Globus pallidus (tissue), 1 donor: ENCODE measurements at regions not wholly inside any gene's neighbourhood (a gene's known extent, or its start where the extent isn't known, plus 50 kb on each side); places are given as distances from the start of the nearest gene placed in this dataset.
A peak's percentile ranks its signal among the peaks of the same experiment; 100 is the strongest.
"Not testable (repeated sequence)": the region's sequence is repeated elsewhere in the genome, so short reads cannot be mapped to it uniquely, and the experiment has no call there.

Experiments
- DNase-seq: peaks from one replicate; pipeline ENCODE4 v3.0.0-alpha.2; 2015; ENCODE audit warnings: low spot score

DNA sequence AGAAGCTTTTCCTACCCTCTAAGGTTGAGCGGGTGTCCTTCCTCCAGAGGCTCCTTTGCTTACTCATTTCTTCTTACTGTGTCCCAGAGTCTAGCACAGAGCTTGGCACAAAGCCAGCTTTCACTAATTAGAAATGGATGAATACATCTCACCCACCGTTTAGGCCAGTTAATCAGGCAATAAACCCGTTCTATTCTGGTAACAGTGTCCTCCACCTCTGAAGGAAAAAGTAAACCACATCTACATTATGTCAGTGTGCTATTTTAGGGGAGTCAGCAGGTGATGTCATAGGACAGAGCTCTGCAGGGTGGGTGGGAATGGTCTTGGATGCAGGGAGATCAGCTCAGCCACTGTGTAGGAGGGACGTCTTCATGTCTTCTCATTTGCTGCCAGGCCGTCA lies 109.2 kb downstream of the OSTF1 start:
- no peak for DNase-seq

DNA sequence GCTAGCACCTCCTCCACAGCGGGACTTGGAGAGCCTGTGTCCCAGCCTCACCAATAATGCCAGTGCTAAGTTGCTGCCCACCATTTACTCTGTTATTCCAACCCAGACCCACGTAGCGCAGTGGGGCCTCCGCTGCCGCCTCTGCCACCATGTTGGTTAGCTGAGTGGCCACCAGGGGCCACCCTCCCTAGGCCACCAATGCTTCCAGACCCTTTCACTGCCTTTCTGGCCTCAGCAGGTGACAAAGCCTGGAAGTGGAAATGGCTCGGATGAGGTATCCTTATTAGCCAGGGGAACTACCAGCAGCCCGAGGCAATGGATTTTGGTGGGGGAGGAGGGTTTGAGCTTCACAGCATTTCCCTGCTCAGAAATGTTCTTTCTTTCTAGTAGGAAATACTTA lies 110.1 kb downstream of the OSTF1 start:
- DNase-seq, result no peak

DNA sequence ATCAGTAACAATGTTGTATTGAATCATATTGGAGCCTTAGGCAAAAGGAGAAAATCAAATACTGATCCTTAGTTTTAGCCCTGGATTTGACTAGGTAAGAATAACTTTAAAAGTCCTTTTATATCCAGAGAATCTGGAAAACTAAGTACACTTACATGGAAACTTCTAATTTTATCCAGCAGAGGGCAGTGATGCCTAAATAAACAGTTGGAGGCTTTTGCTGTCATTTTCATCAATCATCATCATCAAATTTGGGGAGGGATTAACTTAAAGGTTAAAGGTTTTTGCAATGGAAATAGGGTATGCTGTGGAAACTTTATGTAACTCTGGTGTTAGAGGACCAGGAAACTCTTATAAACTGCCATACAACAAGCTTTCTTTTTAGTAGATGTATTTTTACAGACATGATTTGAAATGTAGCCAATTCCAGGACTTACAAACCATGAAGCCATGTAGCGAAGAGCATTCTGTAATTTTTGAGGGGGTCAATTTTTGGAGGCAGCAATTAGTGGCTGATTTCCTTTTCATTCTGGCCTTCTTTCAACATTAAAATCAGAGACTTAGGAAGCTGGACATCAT lies 112.7 kb downstream of the OSTF1 start:
- peak; percentile 35 for DNase-seq

DNA sequence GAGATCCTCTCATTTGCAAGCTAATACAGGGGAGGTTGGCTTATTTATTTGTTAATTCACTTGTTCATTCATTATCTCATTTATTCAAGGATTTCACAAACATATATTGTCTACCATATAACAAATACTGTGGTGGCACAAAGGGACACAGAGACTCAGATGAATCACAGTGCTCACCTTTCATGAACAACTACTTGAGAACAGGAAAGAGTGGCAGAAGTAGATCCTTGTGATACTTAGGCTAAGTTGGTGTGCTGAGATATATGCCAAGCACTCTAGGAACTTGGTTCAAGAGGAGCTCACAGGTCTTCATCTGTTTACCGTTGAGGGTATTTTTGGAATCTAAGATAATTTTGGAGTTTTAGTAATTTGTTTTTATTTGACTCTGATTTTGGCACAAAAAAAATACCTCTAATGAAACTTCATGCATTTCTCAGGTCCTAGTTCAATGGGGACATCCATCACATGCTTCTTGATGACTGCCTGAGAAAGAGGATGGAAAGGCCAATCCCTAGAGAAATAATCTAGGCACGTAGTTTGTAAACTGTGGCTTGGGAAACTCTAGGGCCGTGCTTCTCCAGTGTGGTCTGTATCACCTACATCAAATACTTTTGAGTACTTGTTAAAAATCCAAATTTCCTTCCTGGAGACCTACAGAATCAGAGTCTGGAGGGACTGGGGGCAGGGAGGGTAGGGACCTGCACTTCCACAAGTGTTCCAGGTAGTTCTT lies 113.3 kb downstream of the OSTF1 start:
- no peak for DNase-seq

DNA sequence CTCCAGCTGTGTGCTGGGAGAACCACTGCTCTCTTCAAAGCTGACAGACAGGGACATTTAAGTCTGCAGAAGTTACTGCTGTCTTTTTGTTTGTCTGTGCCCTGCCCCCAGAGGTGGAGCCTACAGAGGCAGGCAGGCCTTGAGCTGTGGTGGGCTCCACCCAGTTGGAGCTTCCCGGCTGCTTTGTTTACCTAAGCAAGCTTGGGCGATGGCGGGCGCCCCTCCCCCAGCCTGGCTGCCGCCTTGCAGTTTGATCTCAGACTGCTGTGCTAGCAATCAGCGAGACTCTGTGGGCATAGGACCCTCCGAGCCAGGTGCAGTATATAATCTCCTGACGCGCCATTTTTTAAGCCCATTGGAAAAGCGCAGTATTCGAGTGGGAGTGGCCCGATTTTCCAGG lies 119.7 kb downstream of the OSTF1 start:
- not testable (repeated sequence) for DNase-seq

DNA sequence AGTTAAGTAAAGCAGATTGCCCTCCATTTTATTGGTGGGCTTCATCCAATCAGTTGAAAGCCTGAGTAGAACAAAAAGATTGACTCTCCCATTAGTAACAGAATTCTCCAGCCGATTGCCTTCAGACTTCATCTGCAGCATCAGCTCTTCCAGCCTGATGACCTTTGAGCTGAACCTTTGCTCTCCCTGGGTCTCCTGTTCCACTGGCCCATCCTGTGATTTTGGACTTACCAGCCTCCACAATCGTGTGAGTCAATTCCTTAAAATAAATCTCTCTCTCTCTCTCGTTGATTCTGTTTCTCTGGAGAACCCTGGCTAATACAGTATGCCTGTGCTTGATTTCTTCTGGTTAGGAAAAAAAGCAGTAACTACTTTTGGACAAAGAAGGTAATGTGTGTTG lies 121.9 kb downstream of the OSTF1 start:
- no peak for DNase-seq

DNA sequence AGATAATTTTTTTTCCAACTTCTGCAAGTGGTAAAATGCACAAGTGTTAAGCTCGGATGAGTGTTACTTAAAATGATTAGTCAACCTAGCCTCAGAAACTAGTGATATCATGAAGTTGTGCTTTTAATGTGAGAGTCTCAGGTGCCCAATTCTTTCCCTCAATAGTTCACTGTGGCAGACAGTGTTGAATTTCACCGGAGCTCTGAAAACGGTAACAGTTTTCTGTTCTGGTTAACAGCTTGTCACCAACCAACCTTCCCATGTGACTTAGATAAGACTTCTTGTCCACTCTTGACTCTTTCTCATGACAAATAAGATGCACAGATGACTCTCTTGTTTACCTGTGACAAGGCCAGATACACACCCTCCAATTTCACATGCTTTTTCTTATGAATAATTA lies 125.5 kb downstream of the OSTF1 start:
- DNase-seq, result no peak

DNA sequence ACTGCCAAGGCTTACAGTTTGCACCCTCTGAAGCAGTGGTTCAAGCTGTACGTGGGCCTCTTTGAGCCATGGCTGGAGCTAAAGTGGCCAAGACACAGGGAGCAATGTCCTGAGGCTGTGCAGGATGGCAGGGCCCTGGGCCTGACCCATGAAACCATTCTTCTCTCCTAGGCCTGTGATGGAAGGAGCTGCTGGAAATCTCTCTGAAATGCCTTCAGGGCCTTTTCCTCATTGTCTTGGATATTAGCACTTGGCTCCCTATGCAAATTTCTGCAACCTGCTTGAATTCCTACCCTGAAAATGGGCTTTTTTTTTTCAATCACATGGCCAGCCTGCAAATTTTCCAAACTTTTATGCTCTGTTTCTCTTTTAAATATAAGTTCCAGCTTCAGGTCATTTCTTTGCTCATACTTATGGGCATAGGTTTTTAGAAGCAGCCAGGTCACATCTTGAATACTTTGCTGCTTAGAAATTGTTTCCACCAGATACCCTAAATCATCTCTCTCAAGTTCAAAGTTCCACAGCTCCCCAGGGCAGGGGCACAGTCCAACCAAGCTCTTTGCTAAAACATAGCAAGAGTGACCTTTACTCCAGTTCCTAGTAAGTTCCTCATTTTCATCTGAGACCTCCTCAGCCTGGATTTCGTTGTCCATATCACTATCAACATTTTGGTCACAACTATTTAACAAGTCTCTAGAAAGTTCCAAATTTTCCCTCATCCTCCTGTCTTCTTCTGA lies 138.3 kb downstream of the OSTF1 start:
- DNase-seq, result no peak

DNA sequence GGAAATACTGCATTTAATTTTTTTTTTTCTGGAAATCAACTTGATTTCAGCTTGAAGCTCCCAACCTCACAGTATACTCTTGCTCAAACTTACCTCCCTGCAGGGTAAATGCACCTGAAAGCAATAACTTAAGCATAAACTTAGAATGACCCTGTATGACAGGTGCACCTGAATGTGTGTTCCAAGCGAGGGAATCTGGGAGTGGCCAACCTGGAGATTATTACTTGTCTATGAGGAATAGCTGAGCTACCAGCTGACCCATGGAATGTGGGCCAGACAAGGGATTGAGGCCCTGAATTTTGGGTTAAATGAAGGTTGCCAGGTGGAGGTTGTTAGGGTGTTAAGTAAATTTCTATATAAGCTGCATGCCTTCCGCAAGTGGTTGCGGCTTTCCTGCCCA lies 140.6 kb downstream of the OSTF1 start:
- DNase-seq, result no peak

DNA sequence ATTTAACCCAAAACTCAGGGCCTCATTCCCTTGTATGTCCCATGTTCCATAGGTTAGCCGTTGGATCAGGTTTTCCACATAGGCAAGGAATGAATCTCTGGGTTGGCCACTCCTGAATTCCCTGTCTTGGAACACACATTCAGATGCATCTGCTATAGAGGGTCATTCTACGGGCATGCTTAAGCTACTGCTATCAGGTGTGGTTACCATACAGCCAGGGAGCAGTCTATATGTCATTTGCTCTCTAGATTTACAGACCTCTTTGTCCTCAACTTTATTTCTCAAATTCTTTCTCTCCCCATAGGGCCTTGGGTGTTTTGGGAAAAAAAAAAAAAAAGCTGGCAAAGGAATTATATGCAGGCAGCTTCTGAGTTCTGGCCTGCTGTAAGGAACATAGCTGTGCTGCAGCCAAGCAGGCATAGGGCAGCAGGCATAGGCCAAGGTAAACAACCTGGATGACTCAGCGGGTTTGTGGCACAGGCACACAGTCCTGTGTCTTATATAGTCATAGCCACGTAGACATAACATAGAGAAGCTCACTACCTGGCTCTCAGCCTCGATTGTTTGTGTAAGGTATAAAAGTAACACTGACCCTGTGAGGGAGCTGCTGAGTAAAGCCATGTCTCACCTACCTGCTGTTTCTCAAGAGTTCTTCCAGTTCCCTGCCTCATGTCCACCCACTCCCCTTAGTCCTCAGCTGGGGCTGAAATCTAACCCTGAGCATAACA lies 141.5 kb downstream of the OSTF1 start:
- DNase-seq, result no peak

DNA sequence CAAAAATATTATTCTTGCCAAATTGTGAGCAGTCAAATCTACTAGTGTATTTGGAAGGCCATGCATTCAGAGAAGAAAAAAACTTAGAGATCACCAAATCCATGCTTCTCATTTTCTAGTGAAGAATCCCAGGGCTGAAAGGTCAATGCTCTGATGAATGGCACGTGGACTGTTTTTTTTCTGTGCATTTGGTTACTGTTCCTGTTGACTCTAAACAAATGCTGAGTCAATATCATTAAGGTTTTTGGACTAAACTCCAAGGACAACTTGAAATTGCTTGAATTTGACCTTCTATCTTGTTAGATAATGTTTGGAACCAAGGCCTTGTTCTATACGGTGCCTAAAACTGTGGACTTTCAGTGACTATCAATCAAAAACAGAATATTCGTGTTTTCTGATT lies 142.2 kb downstream of the OSTF1 start:
- DNase-seq, result no peak

DNA sequence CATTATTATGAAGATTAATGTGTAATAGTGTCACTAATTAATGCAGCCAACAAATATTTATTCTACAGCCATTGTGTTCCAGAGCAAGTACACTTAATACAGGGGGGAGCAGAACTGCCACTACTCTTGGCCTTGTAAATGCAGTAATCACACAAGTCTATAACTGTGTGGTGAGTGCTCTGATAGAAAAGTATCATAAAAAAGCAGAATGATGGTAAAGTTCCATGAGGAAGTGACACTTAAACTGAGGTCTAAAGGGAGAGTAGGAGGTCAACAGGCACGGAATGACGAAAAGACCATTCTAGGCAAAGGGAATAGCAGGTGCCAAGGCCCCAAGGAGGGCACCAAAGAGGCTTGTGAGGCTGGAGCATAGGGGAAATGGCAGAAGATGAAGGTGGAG lies 142.9 kb downstream of the OSTF1 start:
- DNase-seq, result no peak

DNA sequence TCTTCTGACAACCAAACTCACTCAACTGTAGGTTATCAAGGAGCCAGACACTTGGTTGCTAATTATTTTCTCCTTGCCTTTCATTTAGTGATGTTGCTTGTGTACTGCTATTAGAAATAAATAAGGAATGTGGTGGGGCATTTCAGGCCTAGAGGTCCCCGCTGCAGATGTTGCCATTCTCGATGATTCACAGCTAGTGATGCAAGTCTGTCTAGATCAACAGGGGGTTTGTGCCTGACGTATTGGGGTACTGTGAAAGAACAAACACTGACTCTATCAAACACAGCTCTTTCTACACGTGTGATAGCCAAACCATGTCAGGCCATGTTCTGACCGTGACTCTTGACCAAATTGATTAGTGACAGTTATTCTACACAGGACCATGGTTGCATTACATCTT lies 144.7 kb downstream of the OSTF1 start:
- DNase-seq, result no peak

DNA sequence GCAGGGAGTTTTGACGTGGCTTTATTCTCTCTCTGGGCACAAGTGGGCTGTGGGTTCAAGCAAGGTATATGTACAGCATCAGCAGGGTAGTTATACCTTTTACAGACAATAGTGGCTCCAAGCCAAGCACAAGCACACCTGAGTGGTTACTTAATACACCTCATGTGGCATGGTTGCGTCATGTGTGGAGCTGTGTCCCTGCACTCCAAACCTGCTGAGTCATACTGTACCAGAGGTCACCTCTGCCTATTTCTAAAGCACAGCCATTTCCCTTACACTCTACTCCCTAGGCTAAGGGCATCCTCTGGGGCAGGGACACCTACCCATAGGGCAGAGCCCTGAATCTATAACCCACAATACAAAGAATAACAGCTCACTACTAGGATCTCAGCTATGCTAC lies 147.3 kb downstream of the OSTF1 start:
- no peak for DNase-seq

DNA sequence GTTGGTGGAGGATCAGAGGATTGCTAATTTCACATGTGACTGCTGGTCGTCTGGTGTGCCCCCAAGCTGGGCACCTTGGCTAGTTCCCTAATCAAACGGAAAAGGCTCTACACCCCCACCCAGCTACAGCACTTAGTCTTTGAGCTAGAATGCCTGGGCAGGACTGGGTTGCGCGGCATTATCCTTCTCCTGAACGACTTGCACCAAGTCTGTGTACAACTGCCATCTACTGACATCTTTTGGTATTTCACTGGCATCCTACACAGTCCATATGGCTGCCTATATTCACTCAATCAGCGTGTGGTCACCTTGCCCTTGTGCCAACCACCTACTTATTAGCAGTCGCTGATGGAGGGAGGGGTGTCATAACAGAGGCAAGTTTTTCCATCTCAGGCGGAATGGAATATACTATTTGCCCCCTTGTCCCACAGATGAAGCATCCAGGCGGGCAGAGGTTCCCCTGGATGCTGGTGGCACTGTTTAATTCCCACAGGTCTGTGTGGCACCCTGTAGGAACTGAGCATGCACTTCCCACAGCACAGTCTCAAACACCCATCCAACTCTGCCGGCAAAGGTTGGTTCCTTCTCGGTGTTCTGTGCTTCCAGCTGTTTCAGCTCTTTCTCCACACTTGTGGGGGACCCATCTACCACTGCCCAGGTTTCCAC lies 150.1 kb downstream of the OSTF1 start:
- peak; percentile 45 for DNase-seq

DNA sequence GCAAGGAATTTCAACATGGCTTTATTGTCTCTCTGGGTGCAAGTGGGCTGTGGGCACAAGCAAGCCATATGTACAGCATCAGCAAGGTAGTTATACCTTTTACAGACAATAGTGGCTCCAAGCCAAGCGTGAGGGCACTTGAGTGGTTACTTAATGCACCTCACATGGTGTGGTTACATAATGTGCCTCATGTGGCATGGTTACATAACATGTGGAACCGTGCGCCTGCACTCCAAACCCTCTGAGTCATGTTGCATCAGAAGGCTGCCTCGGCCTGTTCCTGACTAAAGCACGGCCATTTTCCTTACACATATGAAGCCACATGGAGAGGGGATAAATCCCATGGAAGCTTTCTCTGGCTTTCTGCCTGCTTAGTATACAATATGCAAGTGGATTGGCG lies 150.9 kb downstream of the OSTF1 start:
- no peak for DNase-seq

DNA sequence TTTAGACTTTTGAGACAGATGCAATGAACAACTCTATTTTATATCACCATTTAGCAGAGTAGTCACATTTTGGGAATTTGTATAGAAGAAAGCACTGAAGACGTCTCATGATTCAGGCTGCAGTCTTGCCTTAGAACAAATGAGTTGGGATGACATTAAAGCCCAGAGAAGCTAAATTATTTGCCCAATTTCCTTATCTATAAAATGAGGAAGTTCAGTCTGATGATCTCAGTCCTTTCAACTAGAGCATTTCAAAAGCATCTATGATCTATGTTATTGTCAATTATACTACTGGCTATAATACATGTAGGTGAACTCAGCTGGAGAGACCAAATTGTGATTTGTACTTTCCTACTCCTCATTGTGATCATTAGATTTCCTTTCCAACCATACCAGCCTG lies 154.1 kb downstream of the OSTF1 start:
- DNase-seq, result no peak

DNA sequence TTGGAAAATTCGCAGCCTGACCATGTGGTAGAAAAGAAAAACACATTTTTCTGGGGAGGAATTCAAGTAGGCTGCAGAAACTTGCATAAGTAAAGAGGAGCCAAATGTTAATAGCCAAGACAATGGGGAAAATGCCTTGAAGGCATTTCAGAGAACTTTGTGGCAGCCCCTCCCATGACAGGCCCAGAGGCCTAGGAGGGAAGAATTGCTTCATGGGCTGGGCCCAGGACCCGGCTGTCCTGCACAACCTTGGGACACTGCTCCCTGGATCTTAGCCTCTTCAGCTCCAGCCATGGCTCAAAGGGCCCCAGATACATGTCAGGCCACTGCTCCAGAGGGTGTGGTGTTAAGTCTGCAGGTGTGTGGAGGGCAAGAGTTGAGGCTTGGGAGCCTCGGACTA lies 158.6 kb downstream of the OSTF1 start:
- no peak for DNase-seq

DNA sequence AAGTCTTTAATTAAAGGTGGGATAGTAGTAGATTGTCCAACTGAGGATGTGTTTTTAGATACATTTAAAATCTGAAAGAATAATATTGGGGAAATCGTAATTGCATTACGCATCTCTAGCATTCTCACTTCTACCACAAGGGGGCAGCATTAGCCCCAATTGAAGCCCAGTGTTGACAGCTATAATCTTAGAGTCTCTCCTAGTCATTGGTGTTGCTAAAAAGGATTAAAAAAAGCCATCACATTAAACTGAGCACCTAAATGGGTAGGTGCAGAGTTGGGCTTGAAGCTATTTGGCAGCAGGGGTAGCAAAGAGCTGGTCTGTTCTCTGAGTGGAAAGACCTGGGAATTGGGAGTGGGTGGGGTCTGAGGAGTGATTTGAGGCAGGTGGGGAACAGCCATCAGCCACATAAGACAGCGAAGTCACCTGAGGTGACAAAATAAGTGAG lies 177.2 kb downstream of the OSTF1 start:
- peak; percentile 22 for DNase-seq

DNA sequence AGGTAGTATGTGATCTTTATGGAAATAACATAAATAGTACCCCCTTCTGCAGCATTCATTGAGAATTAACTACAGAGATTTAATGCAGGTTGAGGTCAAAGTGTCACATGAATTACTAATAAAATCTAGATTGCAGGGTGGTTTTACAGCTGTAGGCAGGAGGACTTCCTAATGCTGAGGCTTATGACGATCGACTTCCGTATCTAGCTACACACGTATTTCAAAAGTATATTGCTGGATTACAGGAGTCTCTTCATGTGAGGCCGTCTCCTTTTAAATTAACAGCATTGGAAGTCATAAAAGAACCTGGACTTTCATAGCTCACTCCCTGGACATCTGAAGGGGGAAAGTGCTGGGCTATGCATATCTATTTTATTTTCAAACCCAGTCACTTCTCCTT lies 180.9 kb downstream of the OSTF1 start:
- DNase-seq, result no peak

DNA sequence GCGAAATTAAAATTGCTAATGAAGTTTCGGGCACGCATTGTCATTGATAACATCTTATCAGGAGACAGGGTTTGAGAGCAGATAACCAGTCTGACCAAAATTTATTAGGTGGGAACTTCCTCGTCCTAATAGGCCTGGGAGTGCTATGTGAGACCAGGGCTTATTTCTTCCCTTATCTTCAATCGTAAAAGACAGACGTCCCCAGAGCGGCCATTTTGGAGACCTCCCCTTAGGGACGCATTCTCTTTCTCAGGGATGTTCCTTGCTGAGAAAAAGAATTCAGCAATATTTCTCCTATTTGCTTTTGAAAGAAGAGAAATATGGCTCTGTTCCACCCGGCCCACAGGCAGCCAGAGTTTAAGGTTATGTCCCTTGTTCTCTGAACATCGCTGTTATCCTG lies 184.7 kb downstream of the OSTF1 start:
- not testable (repeated sequence) for DNase-seq

DNA sequence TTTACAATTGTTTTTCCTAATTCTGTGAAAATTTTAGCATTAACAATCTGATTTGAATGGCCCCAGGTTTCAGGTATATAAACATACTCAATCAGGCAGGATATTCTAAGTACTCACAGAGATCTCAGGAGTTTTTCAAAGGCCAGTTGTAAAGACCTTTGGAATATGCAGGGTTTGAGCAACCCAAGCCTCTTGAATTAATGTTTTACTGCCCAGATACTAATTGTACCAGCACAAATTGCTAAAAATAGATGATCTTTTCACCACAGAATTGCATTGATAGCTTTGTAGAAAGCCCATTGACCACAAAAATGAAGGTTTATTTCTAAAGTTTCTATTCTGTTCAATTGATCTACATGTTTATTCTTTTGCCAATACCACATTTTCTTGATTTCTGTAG lies 186.5 kb downstream of the OSTF1 start:
- DNase-seq, result no peak
